HPDE6-E6E7 (cell line): ENCODE measurements at regions not wholly inside any gene's neighbourhood (a gene's known extent, or its start where the extent isn't known, plus 50 kb on each side); places are given as distances from the start of the nearest gene placed in this dataset.

ENCODE experiments used
- DNase-seq: peaks from one replicate; pipeline ENCODE4 v3.0.0; 2011; ENCODE audit warnings: missing footprints; ENCODE audit errors: extremely low spot score

- no peak for DNase-seq
These were observed 356.9 kb downstream of the RAB28 start for GRCh38 chr4:13126976-13127910.

- no peak for DNase-seq
These were observed 365.5 kb downstream of the RAB28 start for GRCh38 chr4:13118633-13119032.

GRCh38 chr4:13117185-13117584, 367.0 kb downstream of the RAB28 start:
- DNase-seq = no peak

- no peak for DNase-seq
These were observed 372.1 kb downstream of the RAB28 start for GRCh38 chr4:13112030-13112429.

GRCh38 chr4:13109536-13109935, 374.6 kb downstream of the RAB28 start:
- no peak for DNase-seq

GRCh38 chr4:13108096-13108495, 376.0 kb downstream of the RAB28 start:
- no peak for DNase-seq

- no peak for DNase-seq
These were observed 380.6 kb downstream of the RAB28 start for GRCh38 chr4:13103382-13104015.

GRCh38 chr4:13102092-13102742, 381.9 kb downstream of the RAB28 start:
- no peak for DNase-seq

- DNase-seq = no peak
These were observed 386.2 kb downstream of the RAB28 start for GRCh38 chr4:13097971-13098370.

- DNase-seq = no peak
These were observed 388.4 kb downstream of the RAB28 start for GRCh38 chr4:13095722-13096121.

GRCh38 chr4:13093170-13093569, 391.0 kb downstream of the RAB28 start:
- DNase-seq = no peak

GRCh38 chr4:13092702-13093101, 391.4 kb downstream of the RAB28 start:
- no peak for DNase-seq

GRCh38 chr4:13089659-13089998, 394.5 kb downstream of the RAB28 start:
- DNase-seq = no peak

- DNase-seq = no peak
These were observed 395.1 kb downstream of the RAB28 start for GRCh38 chr4:13088726-13089658.

- no peak for DNase-seq
These were observed 397.1 kb downstream of the RAB28 start for GRCh38 chr4:13087041-13087440.

- DNase-seq = no peak
These were observed 399.9 kb downstream of the RAB28 start for GRCh38 chr4:13084210-13084609.

- DNase-seq = no peak
These were observed 402.3 kb downstream of the RAB28 start for GRCh38 chr4:13081830-13082229.

GRCh38 chr4:13067077-13067476, 417.1 kb downstream of the RAB28 start:
- DNase-seq = no peak

GRCh38 chr4:13059019-13059418, 425.1 kb downstream of the RAB28 start:
- DNase-seq = no peak

- DNase-seq = no peak
These were observed 427.4 kb downstream of the RAB28 start for GRCh38 chr4:13056630-13057189.

- DNase-seq = no peak
These were observed 429.6 kb downstream of the RAB28 start for GRCh38 chr4:13054420-13054970.
